Neuronal stem cell (in vitro differentiated cells): ENCODE measurements at regions not wholly inside any gene's neighbourhood (a gene's known extent, or its start where the extent isn't known, plus 50 kb on each side); places are given as distances from the start of the nearest gene placed in this dataset.

Experiments used
- DNase-seq: peaks from one replicate; pipeline ENCODE4 v3.0.0-alpha.2; 2013; ENCODE audit warnings: low spot score
- H2AFZ ChIP-seq: one replicate; pipeline ENCODE4 v1.6.1; 2013; ENCODE audit warnings: mild to moderate bottlenecking, low read length, inconsistent platforms
- H2AK5ac ChIP-seq: 2 replicates; pipeline ENCODE4 v1.6.1; 2013; ENCODE audit warnings: low read depth, mild to moderate bottlenecking, inconsistent platforms, low read length, moderate library complexity, mixed read lengths
- H2BK120ac ChIP-seq: 2 replicates; pipeline ENCODE4 v1.6.1; 2013; ENCODE audit warnings: low read depth, mild to moderate bottlenecking, inconsistent platforms, low read length, moderate library complexity, mixed read lengths
- H2BK12ac ChIP-seq: one replicate; pipeline ENCODE4 v1.6.1; 2013; ENCODE audit warnings: low read length, inconsistent platforms
- H2BK15ac ChIP-seq: 2 replicates; pipeline ENCODE4 v1.6.1; 2013; ENCODE audit warnings: mild to moderate bottlenecking, low read length, inconsistent platforms, mixed read lengths
- H2BK5ac ChIP-seq: one replicate; pipeline ENCODE4 v1.6.1; 2013; ENCODE audit warnings: inconsistent platforms, mild to moderate bottlenecking, low read length, moderate library complexity
- H3K14ac ChIP-seq: one replicate; pipeline ENCODE4 v1.6.1; 2013; ENCODE audit warnings: low read length, inconsistent platforms
- H3K18ac ChIP-seq: 2 replicates; pipeline ENCODE4 v1.6.1; 2013; ENCODE audit warnings: low read length, inconsistent platforms
- H3K23ac ChIP-seq: 2 replicates; pipeline ENCODE4 v1.6.1; 2013; ENCODE audit warnings: low read depth, mild to moderate bottlenecking, mixed read lengths, low read length, inconsistent platforms; ENCODE audit not compliant: poor library complexity
- H3K27ac ChIP-seq: replicated peaks from 3 replicates; pipeline ENCODE4 v1.5.1; 2013; ENCODE audit warnings: low read length, inconsistent platforms
- H3K27me3 ChIP-seq, 3 experiments: 2 replicates each; pipeline ENCODE4 v1.6.1; 2013; ENCODE audit warnings: low read length in 3 of 3, mild to moderate bottlenecking in 2 of 3, inconsistent platforms in 1 of 3, low read depth in 1 of 3, mixed read lengths in 1 of 3, moderate library complexity in 1 of 3; ENCODE audit not compliant: control insufficient read depth in 3 of 3, insufficient read depth in 3 of 3
- H3K36me3 ChIP-seq, 2 donors: replicated peaks in 1 of 2; 2 replicates each; pipeline ENCODE4 v1.6.1; 2013; ENCODE audit warnings: low read length in 2 of 2; ENCODE audit not compliant: control insufficient read depth in 2 of 2, insufficient read depth in 2 of 2
- H3K4ac ChIP-seq: 2 replicates; pipeline ENCODE4 v1.6.1; 2013; ENCODE audit warnings: inconsistent platforms, mild to moderate bottlenecking, low read length, moderate library complexity
- H3K4me1 ChIP-seq, 2 donors: 1 replicate in 1 of 2; 2 replicates in 1 of 2; pipeline ENCODE4 v1.6.1; 2013; ENCODE audit warnings: low read length in 2 of 2, low read depth in 1 of 2; ENCODE audit not compliant: control insufficient read depth in 2 of 2, insufficient read depth in 1 of 2
- H3K4me2 ChIP-seq: one replicate; pipeline ENCODE4 v1.6.1; 2013; ENCODE audit warnings: mild to moderate bottlenecking, low read length, inconsistent platforms; ENCODE audit not compliant: insufficient read depth, poor library complexity, severe bottlenecking
- H3K4me3 ChIP-seq, 2 donors: 2 replicates each; pipeline ENCODE4 v1.5.1; 2013; ENCODE audit warnings: low read length in 2 of 2, mild to moderate bottlenecking in 2 of 2, inconsistent platforms in 1 of 2, moderate library complexity in 1 of 2
- H3K79me1 ChIP-seq: one replicate; pipeline ENCODE4 v1.6.1; 2013; ENCODE audit warnings: low read depth, mild to moderate bottlenecking, inconsistent platforms, low read length, moderate library complexity
- H3K9ac ChIP-seq: one replicate; pipeline ENCODE4 v1.6.1; 2013; ENCODE audit warnings: mild to moderate bottlenecking, low read depth, low read length, inconsistent platforms; ENCODE audit not compliant: poor library complexity
- H3K9me3 ChIP-seq, 2 donors: replicated peaks in 1 of 2; 2 replicates each; pipeline versions ENCODE3 to v1.6.1; 2013; ENCODE audit warnings: low read length in 2 of 2, mild to moderate bottlenecking in 2 of 2, inconsistent platforms in 1 of 2, low read depth in 1 of 2, mixed read lengths in 1 of 2, moderate library complexity in 1 of 2; ENCODE audit not compliant: control insufficient read depth in 2 of 2, insufficient read depth in 1 of 2
- H4K8ac ChIP-seq: one replicate; pipeline ENCODE4 v1.6.1; 2013; ENCODE audit warnings: low read depth, mild to moderate bottlenecking, inconsistent platforms, low read length, moderate library complexity
- H4K91ac ChIP-seq: one replicate; pipeline ENCODE4 v1.6.1; 2013; ENCODE audit warnings: low read length, low read depth, mild to moderate bottlenecking, inconsistent platforms; ENCODE audit not compliant: poor library complexity
- WGBS, 2 donors: extraction: QIAGEN DNeasy Blood & Tissue Kit; methylation state at CpG; one replicate each; pipeline ENCODE4 v1.1.7; 2013; ENCODE audit warnings: missing lambda C conversion rate in 2 of 2, mixed read lengths in 1 of 2; ENCODE audit not compliant: insufficient read length in 2 of 2, insufficient replicate concordance in 1 of 2; ENCODE audit errors: extremely low coverage in 2 of 2; 5-methylcytosine and 5-hydroxymethylcytosine counted together

DNA sequence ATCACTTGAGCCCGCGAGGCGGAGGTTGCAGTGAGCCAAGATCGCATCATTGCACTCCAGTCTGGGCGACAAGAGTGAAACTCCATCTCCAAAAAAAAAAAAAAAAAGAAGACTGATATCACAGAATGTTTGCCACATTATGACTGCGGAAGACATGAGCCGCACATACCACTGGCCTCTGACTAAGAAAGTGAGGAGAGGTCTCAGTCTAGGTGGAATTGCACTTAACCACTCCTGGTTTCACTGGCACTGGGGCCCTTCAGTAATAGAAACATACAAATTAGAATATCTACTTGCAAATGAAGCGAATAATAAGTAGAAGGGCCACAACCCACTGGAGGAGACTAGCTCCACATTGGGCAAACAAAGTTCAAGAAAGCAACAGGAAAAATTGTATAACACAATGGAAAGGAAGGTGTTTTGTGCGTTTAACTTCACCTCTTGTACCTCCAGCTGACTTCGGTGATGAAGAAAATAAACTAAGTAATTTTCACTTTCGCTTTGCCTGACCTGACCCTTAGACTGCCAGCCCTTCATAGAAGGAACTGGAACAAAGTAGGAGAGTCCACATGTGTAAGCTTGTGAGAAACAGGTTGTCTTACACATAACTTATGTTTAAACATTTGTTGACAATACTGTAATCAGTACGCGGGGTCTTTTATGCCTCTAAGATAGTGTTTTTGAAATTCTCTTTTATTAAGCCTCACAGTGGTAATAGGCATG, 147.5 kb upstream of the TSHZ2 start:
- Histone ChIP-seq H3K9ac (no peak overlapping the region), H4K8ac (no peak overlapping the region), H2BK120ac (no peak overlapping the region), H3K79me1 (no peaks in the 10 kb centered on the region), H2AFZ (no peak overlapping the region), H3K14ac (no peak overlapping the region), H3K27me3 (no peaks in the 10 kb centered on the region), H2BK12ac (no peak overlapping the region), H3K9me3 (peaks cover 0 to 3% of the 10 kb centered on the region in 2 donors), H3K4me1 (no peaks in the 10 kb centered on the region), H3K18ac (no peak overlapping the region), H3K4me3 (no peak overlapping the region), H2BK5ac (no peak overlapping the region), H3K4ac (no peak overlapping the region), H4K91ac (no peak overlapping the region), H3K27ac (no peak overlapping the region), H3K4me2 (no peak overlapping the region), H2AK5ac (no peak overlapping the region), H2BK15ac (no peak overlapping the region), H3K36me3 (peaks cover 0 to 1% of the 10 kb centered on the region in 2 donors), H3K23ac (no peak overlapping the region)
- WGBS, 2 donors = no CpG with 5 or more reads among the region's 13 CpGs
- no peak for DNase-seq

DNA sequence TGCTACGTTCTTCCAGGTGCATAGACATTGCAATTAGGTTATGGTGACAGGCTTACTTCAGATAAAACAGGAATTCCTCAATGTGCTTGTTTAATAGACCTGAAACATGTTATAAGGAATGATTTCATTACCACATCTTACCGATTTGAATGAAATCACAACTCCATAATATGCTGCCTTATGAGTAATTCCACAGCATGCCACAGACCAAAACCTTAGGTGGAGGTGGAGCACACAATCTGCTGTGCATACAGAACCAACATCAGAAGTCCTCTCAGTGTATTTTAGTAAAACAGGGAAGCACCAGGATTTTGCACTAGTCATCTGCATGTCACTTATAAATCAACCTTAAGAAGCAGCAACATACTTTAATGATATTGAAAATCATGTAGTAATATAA, 148.9 kb upstream of the TSHZ2 start:
- Histone ChIP-seq H2AK5ac (no peak overlapping the region), H3K23ac (no peak overlapping the region), H3K4me2 (no peak overlapping the region), H2AFZ (no peak overlapping the region), H2BK12ac (no peak overlapping the region), H2BK5ac (no peak overlapping the region), H3K4ac (no peak overlapping the region), H3K18ac (no peak overlapping the region), H3K4me3 (no peak overlapping the region), H4K8ac (no peak overlapping the region), H2BK15ac (no peak overlapping the region), H3K9ac (no peak overlapping the region), H3K79me1 (no peaks in the 10 kb centered on the region), H3K14ac (no peak overlapping the region), H2BK120ac (no peak overlapping the region), H3K27ac (no peak overlapping the region), H3K36me3 (no peaks in the 10 kb centered on the region), H3K27me3 (no peaks in the 10 kb centered on the region), H4K91ac (no peak overlapping the region), H3K9me3 (no peaks in the 10 kb centered on the region), H3K4me1 (no peaks in the 10 kb centered on the region)
- no peak for DNase-seq
- no CpG with 5 or more reads among the region's 2 CpGs for WGBS, 2 donors

DNA sequence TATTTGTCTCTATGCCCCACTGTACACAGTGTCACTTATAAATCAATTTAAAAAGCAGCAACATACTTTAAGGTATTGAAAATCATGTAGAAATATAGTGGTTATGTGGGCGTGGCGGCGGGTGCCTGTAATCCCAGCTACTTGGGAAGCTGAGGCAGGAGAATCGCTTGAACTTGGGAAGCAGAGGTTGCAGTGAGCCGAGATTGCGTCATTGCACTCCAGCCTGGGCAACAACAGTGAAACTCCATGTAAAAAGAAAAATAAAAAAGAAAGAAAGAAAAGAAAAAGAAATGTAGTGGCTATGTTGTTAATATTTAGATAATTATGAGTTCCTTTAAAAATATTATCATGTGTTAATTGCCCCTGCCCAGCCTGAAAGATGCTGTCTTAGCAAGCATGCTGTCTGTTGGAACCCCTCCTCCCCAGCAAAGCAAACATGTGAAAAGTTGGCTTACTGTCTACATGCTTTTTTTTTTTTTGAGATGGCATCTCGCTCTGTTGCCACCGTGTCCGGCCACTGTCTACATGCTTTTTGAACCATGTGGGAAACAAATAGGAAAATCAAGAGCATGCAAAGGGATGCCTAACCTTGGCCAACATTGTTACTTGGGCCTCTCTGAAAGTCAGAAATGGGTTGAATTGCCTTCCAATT, 151.4 kb upstream of the TSHZ2 start:
- H3K4me3 ChIP-seq = no peak overlapping the region
- no peaks in the 10 kb centered on the region for H3K27me3 ChIP-seq
- H3K9me3 ChIP-seq = no peaks in the 10 kb centered on the region
- H3K36me3 ChIP-seq = no peaks in the 10 kb centered on the region
- H4K8ac ChIP-seq = no peak overlapping the region
- no peak overlapping the region for H3K9ac ChIP-seq
- H3K4me1 ChIP-seq = no peaks in the 10 kb centered on the region
- H2AK5ac ChIP-seq = no peak overlapping the region
- H2BK15ac ChIP-seq = no peak overlapping the region
- H2BK12ac ChIP-seq = no peak overlapping the region
- H2BK5ac ChIP-seq = no peak overlapping the region
- no peak overlapping the region for H3K23ac ChIP-seq
- H3K79me1 ChIP-seq = no peaks in the 10 kb centered on the region
- H3K4me2 ChIP-seq = no peak overlapping the region
- H2BK120ac ChIP-seq = no peak overlapping the region
- no peak overlapping the region for H3K18ac ChIP-seq
- H2AFZ ChIP-seq = no peak overlapping the region
- no peak overlapping the region for H3K14ac ChIP-seq
- no peak overlapping the region for H3K4ac ChIP-seq
- H3K27ac ChIP-seq = no peak overlapping the region
- no peak for DNase-seq
- no peak overlapping the region for H4K91ac ChIP-seq
- WGBS, 2 donors = no CpG with 5 or more reads among the region's 9 CpGs

DNA sequence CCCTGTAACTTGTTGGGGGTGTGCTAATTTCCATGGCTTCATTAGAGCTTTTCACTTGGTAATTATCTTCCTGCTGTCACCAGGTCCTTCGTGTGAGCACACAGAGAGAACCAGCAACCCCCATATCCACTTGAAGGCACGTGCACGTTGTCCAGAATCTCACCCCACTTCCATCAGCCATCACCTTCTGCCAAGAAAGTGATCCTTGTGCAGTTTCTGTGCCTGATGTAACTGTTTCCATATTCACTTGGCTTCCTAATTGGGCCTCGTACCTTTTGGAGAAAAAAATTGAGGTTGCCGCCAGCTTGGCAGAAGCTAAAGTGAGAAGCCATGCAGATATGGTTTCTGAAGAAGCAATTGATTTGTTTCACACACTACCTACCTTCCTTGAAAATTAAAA, 153.7 kb upstream of the TSHZ2 start:
- Histone ChIP-seq H2AK5ac (no peak overlapping the region), H3K4ac (no peak overlapping the region), H3K23ac (no peak overlapping the region), H3K4me2 (no peak overlapping the region), H3K4me1 (no peaks in the 10 kb centered on the region), H3K9me3 (no peaks in the 10 kb centered on the region), H4K8ac (no peak overlapping the region), H3K18ac (no peak overlapping the region), H3K27me3 (no peaks in the 10 kb centered on the region), H2BK120ac (no peak overlapping the region), H2BK15ac (no peak overlapping the region), H2AFZ (no peak overlapping the region), H3K9ac (no peak overlapping the region), H3K4me3 (no peak overlapping the region), H3K36me3 (no peaks in the 10 kb centered on the region), H2BK12ac (no peak overlapping the region), H3K14ac (no peak overlapping the region), H3K79me1 (no peaks in the 10 kb centered on the region), H2BK5ac (no peak overlapping the region), H4K91ac (no peak overlapping the region), H3K27ac (no peak overlapping the region)
- no peak for DNase-seq
- no CpG with 5 or more reads among the region's 5 CpGs for WGBS, 2 donors
